ENCODE measurements at regions not wholly inside any gene's neighbourhood (a gene's known extent, or its start where the extent isn't known, plus 50 kb on each side); places are given as distances from the start of the nearest gene placed in this dataset.

DNA sequence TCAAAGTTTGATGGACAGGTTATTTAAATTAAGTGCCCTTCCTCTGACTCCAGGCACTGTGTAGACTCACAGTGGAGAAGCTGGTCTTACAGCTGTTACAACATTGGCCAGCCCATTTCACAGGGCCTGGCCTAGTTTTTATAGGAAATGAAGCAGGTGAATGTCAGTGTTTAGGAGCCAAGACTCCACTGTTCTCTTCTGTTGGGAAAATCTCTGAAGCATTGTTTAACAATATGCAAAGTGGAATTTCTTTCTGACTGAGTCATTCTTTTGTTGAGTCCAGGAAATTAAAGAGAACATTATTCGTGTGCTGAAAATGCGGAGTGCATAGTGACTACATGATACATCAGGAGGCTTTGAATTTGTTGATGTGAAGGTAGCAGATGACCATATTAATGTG is 64.7 kb downstream of the ARRDC4 start:
- H3K4me3 ChIP-seq (ENCODE audit: low read depth, low read length) = no peak overlapping the region
- TF ChIP-seq, protein P1, sequence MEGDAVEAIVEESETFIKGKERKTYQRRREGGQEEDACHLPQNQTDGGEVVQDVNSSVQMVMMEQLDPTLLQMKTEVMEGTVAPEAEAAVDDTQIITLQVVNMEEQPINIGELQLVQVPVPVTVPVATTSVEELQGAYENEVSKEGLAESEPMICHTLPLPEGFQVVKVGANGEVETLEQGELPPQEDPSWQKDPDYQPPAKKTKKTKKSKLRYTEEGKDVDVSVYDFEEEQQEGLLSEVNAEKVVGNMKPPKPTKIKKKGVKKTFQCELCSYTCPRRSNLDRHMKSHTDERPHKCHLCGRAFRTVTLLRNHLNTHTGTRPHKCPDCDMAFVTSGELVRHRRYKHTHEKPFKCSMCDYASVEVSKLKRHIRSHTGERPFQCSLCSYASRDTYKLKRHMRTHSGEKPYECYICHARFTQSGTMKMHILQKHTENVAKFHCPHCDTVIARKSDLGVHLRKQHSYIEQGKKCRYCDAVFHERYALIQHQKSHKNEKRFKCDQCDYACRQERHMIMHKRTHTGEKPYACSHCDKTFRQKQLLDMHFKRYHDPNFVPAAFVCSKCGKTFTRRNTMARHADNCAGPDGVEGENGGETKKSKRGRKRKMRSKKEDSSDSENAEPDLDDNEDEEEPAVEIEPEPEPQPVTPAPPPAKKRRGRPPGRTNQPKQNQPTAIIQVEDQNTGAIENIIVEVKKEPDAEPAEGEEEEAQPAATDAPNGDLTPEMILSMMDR (IDR thresholded peaks at IDR 0.05; ENCODE audit: insufficient read depth, low read depth, low read length, missing control alignments) = no peak
- DNase-seq (ENCODE audit: low read depth) = no peak

DNA sequence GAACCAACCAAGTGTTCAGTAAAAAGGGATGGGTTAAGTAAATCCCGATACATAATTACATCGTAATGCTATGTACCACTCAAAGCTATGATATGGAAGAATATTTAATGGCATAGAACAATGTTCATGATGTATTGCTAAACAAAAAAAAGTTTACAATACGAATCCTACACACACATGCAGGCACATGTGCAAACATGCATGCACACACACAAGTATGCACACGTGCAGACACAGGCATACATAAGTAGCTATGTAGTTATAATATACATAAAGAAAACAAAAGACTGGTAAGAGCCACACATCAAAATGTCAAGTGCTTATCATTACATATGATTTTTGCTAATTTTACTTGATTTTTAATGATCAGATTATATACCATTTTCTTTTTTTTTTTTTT is 74.2 kb downstream of the ARRDC4 start:
- DNase-seq (ENCODE audit: low read depth) = no peak
- H3K4me3 ChIP-seq (ENCODE audit: low read depth, low read length) = no peak overlapping the region

DNA sequence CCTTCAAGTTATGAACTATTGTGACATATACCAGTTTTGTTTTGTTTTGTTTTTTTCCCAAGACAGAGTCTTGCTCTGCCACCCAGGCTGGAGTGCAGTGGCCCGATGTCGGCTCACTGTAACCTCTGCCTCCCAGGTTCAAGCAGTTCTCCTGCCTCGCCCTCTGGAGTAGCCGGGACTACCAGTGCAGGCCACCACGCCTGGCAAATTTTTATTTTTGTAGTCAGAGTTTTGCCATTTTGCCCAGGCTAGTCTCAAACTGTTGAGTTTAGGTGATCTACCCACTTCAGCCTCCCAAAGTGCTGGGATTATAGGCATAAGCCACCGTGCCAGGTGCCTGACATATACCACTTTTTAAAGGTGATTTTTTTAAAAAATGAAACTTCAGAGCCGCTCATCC is 74.6 kb downstream of the ARRDC4 start:
- H3K4me3 ChIP-seq (ENCODE audit: low read depth, low read length) = no peak overlapping the region
- DNase-seq (ENCODE audit: low read depth) = no peak
- TF ChIP-seq, protein P1 (IDR thresholded peaks at IDR 0.05; ENCODE audit: insufficient read depth, low read depth, low read length, missing control alignments) = no peak

More for the DNA sequence above, 74.2 kb downstream of the ARRDC4 start:
- TF ChIP-seq, protein P1 (IDR thresholded peaks at IDR 0.05; ENCODE audit: insufficient read depth, low read depth, low read length, missing control alignments) = no peak

DNA sequence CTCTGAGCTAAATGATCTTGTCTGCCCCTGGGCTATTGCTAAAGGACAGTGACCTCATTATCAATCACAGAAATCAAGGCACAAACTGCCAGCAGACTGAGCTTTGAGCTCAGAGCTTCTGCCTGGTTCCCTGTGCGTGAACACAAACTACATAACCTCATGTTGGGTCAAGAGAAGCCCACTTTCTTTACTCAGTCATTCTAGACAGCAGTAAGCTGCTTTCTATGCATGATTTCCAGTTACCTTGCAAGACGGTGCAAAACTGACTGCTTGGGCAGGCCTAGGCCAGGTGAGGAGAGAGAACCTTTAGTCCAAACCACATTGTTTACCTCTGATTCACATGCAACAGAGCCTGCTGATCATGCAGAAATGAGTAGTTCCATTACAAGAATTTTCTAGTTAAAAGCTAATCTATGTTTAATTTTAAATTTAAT is 75.1 kb downstream of the ARRDC4 start:
- TF ChIP-seq, protein P1 (IDR thresholded peaks at IDR 0.05; ENCODE audit: insufficient read depth, low read depth, low read length, missing control alignments) = no peak
- no peak overlapping the region for H3K4me3 ChIP-seq (ENCODE audit: low read depth, low read length)
- no peak for DNase-seq (ENCODE audit: low read depth)

DNA sequence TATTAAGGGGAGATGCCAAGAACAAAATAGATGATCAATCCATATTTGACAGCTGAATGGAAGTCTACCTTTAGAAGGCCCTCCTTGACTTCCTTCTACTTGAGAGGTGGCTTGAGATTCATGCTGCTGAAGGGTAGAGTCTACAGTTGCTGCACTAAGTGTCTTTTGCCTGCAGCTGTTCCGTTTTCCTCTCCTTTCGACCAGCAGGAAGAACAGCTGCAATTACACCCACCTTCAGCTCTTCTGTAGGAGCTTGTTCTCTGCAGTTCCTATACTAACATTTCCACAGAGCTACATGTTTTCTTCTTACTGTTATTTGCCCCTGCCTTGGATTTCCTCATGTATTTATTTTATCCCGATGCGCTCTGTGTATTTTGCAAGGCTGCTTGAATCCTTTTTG is 79.1 kb downstream of the ARRDC4 start:
- TF ChIP-seq, protein P1 (IDR thresholded peaks at IDR 0.05; ENCODE audit: insufficient read depth, low read depth, low read length, missing control alignments) = no peak
- H3K4me3 ChIP-seq (ENCODE audit: low read depth, low read length) = no peak overlapping the region
- no peak for DNase-seq (ENCODE audit: low read depth)

DNA sequence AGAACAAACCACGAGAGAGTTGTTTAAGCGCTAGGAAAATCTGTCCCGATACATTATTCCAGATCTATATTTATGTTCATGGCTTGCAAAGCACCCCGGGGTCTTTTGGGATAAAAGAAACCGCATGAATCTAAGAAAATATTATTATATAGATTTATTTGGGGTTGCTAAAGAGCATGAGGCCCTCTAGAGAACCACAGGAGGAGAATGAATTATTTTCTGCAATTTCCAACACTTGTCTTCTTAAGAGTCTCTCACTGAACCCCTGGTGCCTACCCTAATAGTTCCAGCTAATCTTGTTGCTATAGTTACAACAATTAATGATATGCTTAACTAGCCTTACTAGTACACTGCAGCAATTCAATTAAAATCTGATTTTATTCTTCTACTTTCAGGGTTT is 79.6 kb downstream of the ARRDC4 start:
- TF ChIP-seq, protein P1 (IDR thresholded peaks at IDR 0.05; ENCODE audit: insufficient read depth, low read depth, low read length, missing control alignments) = no peak
- DNase-seq (ENCODE audit: low read depth) = no peak
- no peak overlapping the region for H3K4me3 ChIP-seq (ENCODE audit: low read depth, low read length)
